ENCODE measurements at regions not wholly inside any gene's neighbourhood (a gene's known extent, or its start where the extent isn't known, plus 50 kb on each side); places are given as distances from the start of the nearest gene placed in this dataset.

DNA sequence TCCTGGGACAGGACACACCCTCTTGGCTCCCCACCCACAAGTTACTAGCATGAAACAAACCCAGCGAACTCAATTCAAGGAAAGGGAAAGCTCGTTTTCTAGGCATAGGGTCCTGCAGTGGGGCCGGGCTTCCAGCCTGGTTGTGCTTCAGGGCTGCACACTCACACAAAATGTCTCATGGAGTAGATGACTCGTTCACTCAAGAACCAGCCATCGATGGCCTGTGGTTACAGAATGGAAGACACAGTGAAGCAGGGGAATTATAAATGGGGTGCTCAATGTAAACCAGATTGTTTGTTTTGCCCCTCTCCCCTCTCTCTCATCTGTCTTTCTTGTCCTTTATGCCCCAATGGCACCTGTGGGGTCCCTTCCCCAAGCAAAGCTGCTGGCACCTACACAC is 56.0 kb upstream of the COX20 start:
- TF ChIP-seq CTCF (IDR thresholded peaks at IDR 0.05; ENCODE audit: partially characterized antibody, unreplicated experiment): no peak
- Mint-ChIP-seq H3K36me3 (ENCODE audit: unreplicated experiment) (peaks cover 7% of the 10 kb centered on the region), H3K4me3 (ENCODE audit: unreplicated experiment) (no peak overlapping the region), H3K27ac (ENCODE audit: unreplicated experiment) (no peak overlapping the region), H3K4me1 (ENCODE audit: low read depth, unreplicated experiment) (no peaks in the 10 kb centered on the region), H3K9me3 (ENCODE audit: unreplicated experiment) (peaks cover 6% of the 10 kb centered on the region), H3K27me3 (ENCODE audit: unreplicated experiment) (peaks cover 8% of the 10 kb centered on the region)
- DNase-seq: no peak

DNA sequence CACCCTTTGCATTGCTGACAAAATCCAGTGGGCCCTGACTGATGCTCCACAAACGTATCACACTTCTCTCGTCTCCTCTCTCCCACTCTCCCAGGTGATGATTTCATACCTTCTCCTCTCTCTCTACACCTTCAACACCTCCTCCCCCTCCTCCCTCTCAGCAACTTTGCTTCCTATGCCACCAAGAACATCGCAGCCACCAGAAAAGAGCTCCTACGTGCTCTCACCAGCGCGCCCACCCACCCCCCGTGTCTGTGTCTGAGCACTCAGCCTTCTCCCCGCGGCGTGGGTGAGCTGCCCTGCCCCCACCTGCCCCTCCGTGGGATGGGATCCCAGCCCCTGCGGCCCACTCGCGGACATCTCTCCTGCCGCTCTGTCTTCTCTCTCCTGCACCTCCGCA is 55.1 kb upstream of the COX20 start:
- no peak overlapping the region for H3K4me3 Mint-ChIP-seq (ENCODE audit: unreplicated experiment)
- no peak for TF ChIP-seq CTCF (IDR thresholded peaks at IDR 0.05; ENCODE audit: partially characterized antibody, unreplicated experiment)
- no peak overlapping the region for H3K27ac Mint-ChIP-seq (ENCODE audit: unreplicated experiment)
- H3K4me1 Mint-ChIP-seq (ENCODE audit: low read depth, unreplicated experiment): no peaks in the 10 kb centered on the region
- no peak for DNase-seq
- H3K36me3 Mint-ChIP-seq (ENCODE audit: unreplicated experiment): peaks cover 7% of the 10 kb centered on the region
- H3K9me3 Mint-ChIP-seq (ENCODE audit: unreplicated experiment): peaks cover 6% of the 10 kb centered on the region
- H3K27me3 Mint-ChIP-seq (ENCODE audit: unreplicated experiment): peaks cover 8% of the 10 kb centered on the region

DNA sequence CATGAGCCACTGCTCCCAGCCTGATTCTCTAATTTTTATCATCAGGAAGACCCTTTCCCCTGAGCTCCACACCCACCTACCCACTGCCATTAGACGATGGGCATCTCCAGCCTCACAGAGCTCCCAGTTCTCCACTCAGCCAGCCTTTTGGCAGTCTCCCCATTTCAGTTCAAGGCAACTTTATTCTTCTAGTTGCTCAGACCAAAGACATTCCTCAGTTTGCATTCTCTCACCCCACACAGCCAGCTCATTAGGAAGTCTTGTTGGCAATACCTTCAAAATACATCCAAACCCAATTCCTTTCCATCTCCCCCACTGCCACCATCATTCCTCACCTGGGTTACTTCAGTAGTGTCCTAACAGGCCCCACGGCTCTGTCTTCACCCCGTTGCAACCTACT is 53.4 kb upstream of the COX20 start:
- Mint-ChIP-seq H3K27ac (ENCODE audit: unreplicated experiment) (no peak overlapping the region), H3K4me3 (ENCODE audit: unreplicated experiment) (no peak overlapping the region), H3K36me3 (ENCODE audit: unreplicated experiment) (peaks cover 7% of the 10 kb centered on the region), H3K27me3 (ENCODE audit: unreplicated experiment) (peaks cover 8% of the 10 kb centered on the region), H3K4me1 (ENCODE audit: low read depth, unreplicated experiment) (no peaks in the 10 kb centered on the region), H3K9me3 (ENCODE audit: unreplicated experiment) (peaks cover 6% of the 10 kb centered on the region)
- TF ChIP-seq CTCF (IDR thresholded peaks at IDR 0.05; ENCODE audit: partially characterized antibody, unreplicated experiment): no peak
- no peak for DNase-seq

GRCh38 chr1:244783138-244783537 is 52.3 kb upstream of the COX20 start:
- TF ChIP-seq CTCF (IDR thresholded peaks at IDR 0.05; ENCODE audit: partially characterized antibody, unreplicated experiment): no peak
- no peak for DNase-seq
- H3K27ac Mint-ChIP-seq (ENCODE audit: unreplicated experiment): no peak overlapping the region
- H3K27me3 Mint-ChIP-seq (ENCODE audit: unreplicated experiment): peaks cover 6% of the 10 kb centered on the region
- no peaks in the 10 kb centered on the region for H3K4me1 Mint-ChIP-seq (ENCODE audit: low read depth, unreplicated experiment)
- H3K9me3 Mint-ChIP-seq (ENCODE audit: unreplicated experiment): peaks cover 6% of the 10 kb centered on the region
- no peak overlapping the region for H3K4me3 Mint-ChIP-seq (ENCODE audit: unreplicated experiment)
- peaks cover 7% of the 10 kb centered on the region for H3K36me3 Mint-ChIP-seq (ENCODE audit: unreplicated experiment)

All from glutamatergic neuron (in vitro differentiated cells).